OCI-M2 (cell line): ENCODE measurements at regions not wholly inside any gene's neighbourhood (a gene's known extent, or its start where the extent isn't known, plus 50 kb on each side); places are given as distances from the start of the nearest gene placed in this dataset.
"Not testable (repeated sequence)": the region's sequence is repeated elsewhere in the genome, so short reads cannot be mapped to it uniquely, and the experiment has no call there.

ENCODE experiments used
- DNase-seq: peaks from one replicate; lab custom pipeline; 2025; ENCODE audit not compliant: unreplicated experiment; lab: John Stamatoyannopoulos, UW

GRCh38 chr6:9083108-9083507, 647.8 kb upstream of the SLC35B3 start:
- DNase-seq = no peak

- DNase-seq = no peak
Measured at GRCh38 chr6:9066726-9067125, 631.4 kb upstream of the SLC35B3 start.

GRCh38 chr6:9064156-9064555, 628.8 kb upstream of the SLC35B3 start:
- no peak for DNase-seq

- no peak for DNase-seq
Measured at GRCh38 chr6:9062596-9062995, 627.3 kb upstream of the SLC35B3 start.

- DNase-seq = no peak
Measured at GRCh38 chr6:9057937-9058336, 622.6 kb upstream of the SLC35B3 start.

GRCh38 chr6:9056556-9056955, 621.2 kb upstream of the SLC35B3 start:
- no peak for DNase-seq

- DNase-seq = no peak
Measured at GRCh38 chr6:9044426-9044825, 609.1 kb upstream of the SLC35B3 start.

GRCh38 chr6:9040718-9041117, 605.4 kb upstream of the SLC35B3 start:
- DNase-seq = no peak

GRCh38 chr6:9039258-9039657, 603.9 kb upstream of the SLC35B3 start:
- DNase-seq = no peak

GRCh38 chr6:9028086-9028485, 592.7 kb upstream of the SLC35B3 start:
- DNase-seq = no peak

GRCh38 chr6:9025796-9026394, 590.5 kb upstream of the SLC35B3 start:
- DNase-seq = no peak

GRCh38 chr6:9025228-9025627, 589.9 kb upstream of the SLC35B3 start:
- DNase-seq = no peak

- not testable (repeated sequence) for DNase-seq
Measured at GRCh38 chr6:9024246-9024645, 588.9 kb upstream of the SLC35B3 start.

GRCh38 chr6:9020001-9020400, 584.7 kb upstream of the SLC35B3 start:
- no peak for DNase-seq

- no peak for DNase-seq
Measured at GRCh38 chr6:9009931-9010330, 574.6 kb upstream of the SLC35B3 start.

- no peak for DNase-seq
Measured at GRCh38 chr6:9007027-9007426, 571.7 kb upstream of the SLC35B3 start.

GRCh38 chr6:9002833-9003232, 567.5 kb upstream of the SLC35B3 start:
- DNase-seq = no peak

- DNase-seq = no peak
Measured at GRCh38 chr6:8995156-8995555, 559.8 kb upstream of the SLC35B3 start.

- DNase-seq = no peak
Measured at GRCh38 chr6:8993111-8993510, 557.8 kb upstream of the SLC35B3 start.

- DNase-seq = no peak
Measured at GRCh38 chr6:8991844-8992243, 556.5 kb upstream of the SLC35B3 start.

GRCh38 chr6:8990075-8990474, 554.7 kb upstream of the SLC35B3 start:
- no peak for DNase-seq

GRCh38 chr6:8983202-8983688, 547.9 kb upstream of the SLC35B3 start:
- DNase-seq = peak; percentile 48

GRCh38 chr6:8982668-8983067, 547.3 kb upstream of the SLC35B3 start:
- DNase-seq = no peak
